ENCODE measurements at regions not wholly inside any gene's neighbourhood (a gene's known extent, or its start where the extent isn't known, plus 50 kb on each side); places are given as distances from the start of the nearest gene placed in this dataset.

- Mint-ChIP-seq H3K36me3 (ENCODE audit: insufficient read depth, unreplicated experiment) (no peaks in the 10 kb centered on the region), H3K4me3 (ENCODE audit: unreplicated experiment) (no peak overlapping the region), H3K4me1 (ENCODE audit: low read depth, unreplicated experiment) (peaks cover 41% of the 10 kb centered on the region), H3K27ac (ENCODE audit: unreplicated experiment) (peak overlapping the region; percentile 43), H3K9me3 (ENCODE audit: unreplicated experiment) (no peaks in the 10 kb centered on the region), H3K27me3 (ENCODE audit: insufficient read depth, unreplicated experiment) (no peaks in the 10 kb centered on the region)
- CTCF ChIA-PET = interaction anchor here (1.2 kb wide), 1 partner anchor 10 kb away, joined by 5 read pairs; no protein-coding TSS in a partner anchor
- no peak overlapping the region for H3K4me3 ChIP-seq (ENCODE audit: low read depth, low read length)
- no TSS peak for BruUV-seq (replicated peaks)
- peaks cover 35% of the 10 kb centered on the region for H3K4me1 ChIP-seq
- no peaks in the 10 kb centered on the region for H3K36me3 ChIP-seq (ENCODE audit: control insufficient read depth, insufficient read depth, low read length)
- no peaks in the 10 kb centered on the region for H3K27me3 ChIP-seq (replicated peaks; ENCODE audit: control insufficient read depth, insufficient read depth, low read length)
- intact Hi-C loops (cut with micrococcal nuclease; ENCODE audit: unreplicated experiment) = no loop called here
- TF ChIP-seq CTCF (IDR thresholded peaks at IDR 0.05; ENCODE audit: insufficient read depth in 1 of 2, low read depth in 1 of 2, low read length in 1 of 2, severe bottlenecking in 1 of 2, unreplicated experiment in 1 of 2) = no peak
- H3K9me3 ChIP-seq = no peaks in the 10 kb centered on the region
- DNase-seq = no peak
- POLR2A ChIA-PET = interaction anchor here (1.5 kb wide), 1 partner anchor 215 kb away, joined by 5 read pairs; no protein-coding TSS in a partner anchor
Observed at GRCh38 chr13:44219577-44220548, 153.8 kb upstream of the SERP2 start.

- intact Hi-C loops (cut with micrococcal nuclease; ENCODE audit: unreplicated experiment) = no loop called here
- Mint-ChIP-seq H3K9me3 (ENCODE audit: unreplicated experiment) (no peaks in the 10 kb centered on the region), H3K27ac (ENCODE audit: unreplicated experiment) (peak overlapping the region; percentile 43), H3K36me3 (ENCODE audit: insufficient read depth, unreplicated experiment) (no peaks in the 10 kb centered on the region), H3K4me3 (ENCODE audit: unreplicated experiment) (no peak overlapping the region), H3K4me1 (ENCODE audit: low read depth, unreplicated experiment) (peaks cover 31% of the 10 kb centered on the region), H3K27me3 (ENCODE audit: insufficient read depth, unreplicated experiment) (no peaks in the 10 kb centered on the region)
- Histone ChIP-seq H3K9me3 (no peaks in the 10 kb centered on the region), H3K36me3 (ENCODE audit: control insufficient read depth, insufficient read depth, low read length) (no peaks in the 10 kb centered on the region), H3K4me1 (peaks cover 37% of the 10 kb centered on the region), H3K27me3 (replicated peaks; ENCODE audit: control insufficient read depth, insufficient read depth, low read length) (no peaks in the 10 kb centered on the region), H3K4me3 (ENCODE audit: low read depth, low read length) (no peak overlapping the region)
- DNase-seq = no peak
- no peak for TF ChIP-seq CTCF (IDR thresholded peaks at IDR 0.05; ENCODE audit: insufficient read depth in 1 of 2, low read depth in 1 of 2, low read length in 1 of 2, severe bottlenecking in 1 of 2, unreplicated experiment in 1 of 2)
- POLR2A ChIA-PET = no interaction called here
- CTCF ChIA-PET = no interaction called here
- BruUV-seq (replicated peaks) = no TSS peak
Observed at GRCh38 chr13:44220948-44221347, 152.7 kb upstream of the SERP2 start.

- Mint-ChIP-seq H3K27ac (ENCODE audit: unreplicated experiment) (no peak overlapping the region), H3K36me3 (ENCODE audit: insufficient read depth, unreplicated experiment) (no peaks in the 10 kb centered on the region), H3K4me1 (ENCODE audit: low read depth, unreplicated experiment) (peaks cover 29% of the 10 kb centered on the region), H3K4me3 (ENCODE audit: unreplicated experiment) (no peak overlapping the region), H3K27me3 (ENCODE audit: insufficient read depth, unreplicated experiment) (no peaks in the 10 kb centered on the region), H3K9me3 (ENCODE audit: unreplicated experiment) (no peaks in the 10 kb centered on the region)
- TF ChIP-seq CTCF (IDR thresholded peaks at IDR 0.05; ENCODE audit: insufficient read depth in 1 of 2, low read depth in 1 of 2, low read length in 1 of 2, severe bottlenecking in 1 of 2, unreplicated experiment in 1 of 2) = no peak
- Histone ChIP-seq H3K27me3 (replicated peaks; ENCODE audit: control insufficient read depth, insufficient read depth, low read length) (no peaks in the 10 kb centered on the region), H3K9me3 (no peaks in the 10 kb centered on the region; the same call in 1 of the 2 replicates), H3K4me1 (peaks cover 37% of the 10 kb centered on the region), H3K4me3 (ENCODE audit: low read depth, low read length) (no peak overlapping the region), H3K36me3 (ENCODE audit: control insufficient read depth, insufficient read depth, low read length) (no peaks in the 10 kb centered on the region)
- CTCF ChIA-PET = no interaction called here
- BruUV-seq (replicated peaks) = no TSS peak
- intact Hi-C loops (cut with micrococcal nuclease; ENCODE audit: unreplicated experiment) = no loop called here
- POLR2A ChIA-PET = no interaction called here
- no peak for DNase-seq
Observed at GRCh38 chr13:44221657-44222056, 152.0 kb upstream of the SERP2 start.

Data from Caco-2 (cell line).